ENCODE measurements at regions not wholly inside any gene's neighbourhood (a gene's known extent, or its start where the extent isn't known, plus 50 kb on each side); places are given as distances from the start of the nearest gene placed in this dataset.

GRCh38 chr2:6730649-6731532, 134.8 kb downstream of the CMPK2 start:
- no peak overlapping the region for H3K27ac ChIP-seq (ENCODE audit: low read length)
- CTCF ChIA-PET, result no interaction called here
- in situ Hi-C loops (cut with HindIII; ENCODE audit: low pct_unique_long_range_greater_than_20kb, low sequenced_read_pairs), result no loop called here
- H3K36me3 ChIP-seq (ENCODE audit: control insufficient read depth, insufficient read depth, low read length), result no peaks in the 10 kb centered on the region
- H3K27me3 ChIP-seq (ENCODE audit: control insufficient read depth, insufficient read depth, low read length), result no peaks in the 10 kb centered on the region
- TF ChIP-seq POLR2AphosphoS5 (IDR thresholded peaks at IDR 0.05; ENCODE audit: low read depth, low read length) (no peak), SIN3A (IDR thresholded peaks at IDR 0.05; ENCODE audit: borderline replicate concordance, insufficient read depth, low read depth, low read length) (no peak), TCF7L2 (IDR thresholded peaks at IDR 0.05; ENCODE audit: low read depth, low read length) (no peak)
- TF ChIP-seq, protein P1, sequence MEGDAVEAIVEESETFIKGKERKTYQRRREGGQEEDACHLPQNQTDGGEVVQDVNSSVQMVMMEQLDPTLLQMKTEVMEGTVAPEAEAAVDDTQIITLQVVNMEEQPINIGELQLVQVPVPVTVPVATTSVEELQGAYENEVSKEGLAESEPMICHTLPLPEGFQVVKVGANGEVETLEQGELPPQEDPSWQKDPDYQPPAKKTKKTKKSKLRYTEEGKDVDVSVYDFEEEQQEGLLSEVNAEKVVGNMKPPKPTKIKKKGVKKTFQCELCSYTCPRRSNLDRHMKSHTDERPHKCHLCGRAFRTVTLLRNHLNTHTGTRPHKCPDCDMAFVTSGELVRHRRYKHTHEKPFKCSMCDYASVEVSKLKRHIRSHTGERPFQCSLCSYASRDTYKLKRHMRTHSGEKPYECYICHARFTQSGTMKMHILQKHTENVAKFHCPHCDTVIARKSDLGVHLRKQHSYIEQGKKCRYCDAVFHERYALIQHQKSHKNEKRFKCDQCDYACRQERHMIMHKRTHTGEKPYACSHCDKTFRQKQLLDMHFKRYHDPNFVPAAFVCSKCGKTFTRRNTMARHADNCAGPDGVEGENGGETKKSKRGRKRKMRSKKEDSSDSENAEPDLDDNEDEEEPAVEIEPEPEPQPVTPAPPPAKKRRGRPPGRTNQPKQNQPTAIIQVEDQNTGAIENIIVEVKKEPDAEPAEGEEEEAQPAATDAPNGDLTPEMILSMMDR (IDR thresholded peaks at IDR 0.05), result no peak
- TF ChIP-seq, protein P2, sequence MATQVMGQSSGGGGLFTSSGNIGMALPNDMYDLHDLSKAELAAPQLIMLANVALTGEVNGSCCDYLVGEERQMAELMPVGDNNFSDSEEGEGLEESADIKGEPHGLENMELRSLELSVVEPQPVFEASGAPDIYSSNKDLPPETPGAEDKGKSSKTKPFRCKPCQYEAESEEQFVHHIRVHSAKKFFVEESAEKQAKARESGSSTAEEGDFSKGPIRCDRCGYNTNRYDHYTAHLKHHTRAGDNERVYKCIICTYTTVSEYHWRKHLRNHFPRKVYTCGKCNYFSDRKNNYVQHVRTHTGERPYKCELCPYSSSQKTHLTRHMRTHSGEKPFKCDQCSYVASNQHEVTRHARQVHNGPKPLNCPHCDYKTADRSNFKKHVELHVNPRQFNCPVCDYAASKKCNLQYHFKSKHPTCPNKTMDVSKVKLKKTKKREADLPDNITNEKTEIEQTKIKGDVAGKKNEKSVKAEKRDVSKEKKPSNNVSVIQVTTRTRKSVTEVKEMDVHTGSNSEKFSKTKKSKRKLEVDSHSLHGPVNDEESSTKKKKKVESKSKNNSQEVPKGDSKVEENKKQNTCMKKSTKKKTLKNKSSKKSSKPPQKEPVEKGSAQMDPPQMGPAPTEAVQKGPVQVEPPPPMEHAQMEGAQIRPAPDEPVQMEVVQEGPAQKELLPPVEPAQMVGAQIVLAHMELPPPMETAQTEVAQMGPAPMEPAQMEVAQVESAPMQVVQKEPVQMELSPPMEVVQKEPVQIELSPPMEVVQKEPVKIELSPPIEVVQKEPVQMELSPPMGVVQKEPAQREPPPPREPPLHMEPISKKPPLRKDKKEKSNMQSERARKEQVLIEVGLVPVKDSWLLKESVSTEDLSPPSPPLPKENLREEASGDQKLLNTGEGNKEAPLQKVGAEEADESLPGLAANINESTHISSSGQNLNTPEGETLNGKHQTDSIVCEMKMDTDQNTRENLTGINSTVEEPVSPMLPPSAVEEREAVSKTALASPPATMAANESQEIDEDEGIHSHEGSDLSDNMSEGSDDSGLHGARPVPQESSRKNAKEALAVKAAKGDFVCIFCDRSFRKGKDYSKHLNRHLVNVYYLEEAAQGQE (IDR thresholded peaks at IDR 0.05; ENCODE audit: insufficient read depth in 1 of 2, low read depth in 2 of 2, low read length in 1 of 2), result no peak
- no TSS peak for BruUV-seq (replicated peaks)
- ATAC-seq, result no peak
- intact Hi-C loops (cut with micrococcal nuclease; ENCODE audit: unreplicated experiment), result no loop called here
- no peaks in the 10 kb centered on the region for H3K9me3 ChIP-seq (ENCODE audit: control insufficient read depth, insufficient read depth, low read depth, low read length)
- POLR2A ChIA-PET, result no interaction called here
- H3K4me3 ChIP-seq (ENCODE audit: low read depth in 2 of 2, low read length in 2 of 2), result no peak overlapping the region
- DNase-seq (ENCODE audit: low read depth, low spot score), result no peak
- no peaks in the 10 kb centered on the region for H3K4me1 ChIP-seq (ENCODE audit: control insufficient read depth, insufficient read depth, low read length)

DNA sequence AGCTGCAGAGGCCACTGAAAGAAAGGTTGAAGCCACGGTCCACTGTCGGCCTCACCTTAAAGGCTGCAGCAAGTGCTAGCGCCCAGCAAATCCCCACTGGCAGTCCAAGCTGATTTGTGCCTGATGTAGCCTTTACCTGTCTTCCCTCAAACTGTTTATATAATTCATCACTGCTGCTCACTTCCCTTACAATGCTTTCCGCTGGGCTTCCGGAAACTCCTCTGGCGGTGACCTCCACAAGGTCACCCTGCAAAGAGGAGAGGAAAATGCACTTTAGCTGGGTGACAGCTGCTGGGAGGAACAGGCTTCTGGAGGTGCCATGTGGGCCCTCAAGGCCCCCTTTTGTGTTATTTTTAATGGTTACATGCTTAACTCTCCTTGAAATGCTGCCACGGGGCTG, 126.2 kb downstream of the CMPK2 start:
- DNase-seq (ENCODE audit: low read depth, low spot score) (no peak), ATAC-seq (no peak)
- TF ChIP-seq SIN3A (IDR thresholded peaks at IDR 0.05; ENCODE audit: borderline replicate concordance, insufficient read depth, low read depth, low read length) (no peak), POLR2AphosphoS5 (IDR thresholded peaks at IDR 0.05; ENCODE audit: low read depth, low read length) (no peak)
- TF ChIP-seq, protein P1 (IDR thresholded peaks at IDR 0.05), result no peak
- TF ChIP-seq, protein P2 (IDR thresholded peaks at IDR 0.05; ENCODE audit: insufficient read depth in 1 of 2, low read depth in 2 of 2, low read length in 1 of 2), result no peak
- no peaks in the 10 kb centered on the region for H3K9me3 ChIP-seq (ENCODE audit: control insufficient read depth, insufficient read depth, low read depth, low read length)
- in situ Hi-C loops (cut with HindIII; ENCODE audit: low pct_unique_long_range_greater_than_20kb, low sequenced_read_pairs) (no loop called here), intact Hi-C loops (cut with micrococcal nuclease; ENCODE audit: unreplicated experiment) (no loop called here)
- H3K27ac ChIP-seq (ENCODE audit: low read length), result no peak overlapping the region
- ChIA-PET POLR2A (no interaction called here), CTCF (no interaction called here)
- no peaks in the 10 kb centered on the region for H3K4me1 ChIP-seq (ENCODE audit: control insufficient read depth, insufficient read depth, low read length)
- H3K4me3 ChIP-seq (ENCODE audit: low read depth in 2 of 2, low read length in 2 of 2), result no peak overlapping the region
- BruUV-seq (replicated peaks), result no TSS peak
- H3K36me3 ChIP-seq (ENCODE audit: control insufficient read depth, insufficient read depth, low read length), result no peaks in the 10 kb centered on the region
- no peaks in the 10 kb centered on the region for H3K27me3 ChIP-seq (ENCODE audit: control insufficient read depth, insufficient read depth, low read length)
